Mesenchymal stem cell (in vitro differentiated cells and primary cell): ENCODE measurements at regions not wholly inside any gene's neighbourhood (a gene's known extent, or its start where the extent isn't known, plus 50 kb on each side); places are given as distances from the start of the nearest gene placed in this dataset.
A peak's percentile ranks its signal among the peaks of the same experiment; 100 is the strongest.

Experiments
- DNase-seq: peaks from one replicate; pipeline ENCODE4 v3.0.0-alpha.2; 2013
- H2AFZ ChIP-seq: one replicate; pipeline ENCODE4 v1.6.1; 2013; ENCODE audit warnings: low read depth, mild to moderate bottlenecking, control low read depth, inconsistent platforms, low read length, moderate library complexity
- H2AK5ac ChIP-seq: 2 replicates; pipeline ENCODE4 v1.6.1; 2013; ENCODE audit warnings: low read length, moderate library complexity, mild to moderate bottlenecking, inconsistent platforms; ENCODE audit not compliant: severe bottlenecking
- H2BK120ac ChIP-seq: one replicate; pipeline ENCODE4 v1.6.1; 2013; ENCODE audit warnings: low read depth, mild to moderate bottlenecking, inconsistent platforms, low read length, moderate library complexity
- H2BK12ac ChIP-seq, 2 experiments: one replicate each; pipeline ENCODE4 v1.6.1; 2013; ENCODE audit warnings: inconsistent platforms in 2 of 2, low read length in 2 of 2, mild to moderate bottlenecking in 2 of 2, moderate library complexity in 2 of 2, control low read depth in 1 of 2
- H2BK15ac ChIP-seq: one replicate; pipeline ENCODE4 v1.6.1; 2013; ENCODE audit warnings: mild to moderate bottlenecking, low read depth, inconsistent platforms; ENCODE audit not compliant: poor library complexity, severe bottlenecking
- H2BK5ac ChIP-seq: 2 replicates; pipeline ENCODE4 v1.6.1; 2013; ENCODE audit warnings: low read depth, mild to moderate bottlenecking, low read length, control low read depth, inconsistent platforms; ENCODE audit not compliant: poor library complexity, severe bottlenecking
- H3K14ac ChIP-seq, 2 experiments: one replicate each; pipeline ENCODE4 v1.6.1; 2013; ENCODE audit warnings: inconsistent platforms in 2 of 2, low read length in 2 of 2, control low read depth in 1 of 2, mild to moderate bottlenecking in 1 of 2, moderate library complexity in 1 of 2
- H3K18ac ChIP-seq, 2 experiments: one replicate each; pipeline ENCODE4 v1.6.1; 2013; ENCODE audit warnings: inconsistent platforms in 2 of 2, low read length in 2 of 2, control low read depth in 1 of 2, low read depth in 1 of 2, mild to moderate bottlenecking in 1 of 2
- H3K23ac ChIP-seq, 2 experiments: one replicate each; pipeline ENCODE4 v1.6.1; 2013; ENCODE audit warnings: inconsistent platforms in 2 of 2, low read length in 2 of 2, mild to moderate bottlenecking in 2 of 2, moderate library complexity in 2 of 2, control low read depth in 1 of 2
- H3K27ac ChIP-seq: 2 replicates; pipeline ENCODE4 v1.5.1; 2013; ENCODE audit warnings: mild to moderate bottlenecking, moderate library complexity, low read length, control low read depth, inconsistent platforms; ENCODE audit not compliant: poor library complexity, severe bottlenecking
- H3K27me3 ChIP-seq, 2 experiments: 2 replicates each; pipeline versions ENCODE4 v1.6.1 to v1.7.0; 2013; ENCODE audit warnings: low read length in 2 of 2, mild to moderate bottlenecking in 2 of 2, moderate library complexity in 2 of 2, control low read depth in 1 of 2, inconsistent platforms in 1 of 2; ENCODE audit not compliant: control insufficient read depth in 1 of 2, insufficient read depth in 1 of 2
- H3K36me3 ChIP-seq, 2 experiments: 2 replicates each; pipeline versions ENCODE4 v1.6.1 to v1.7.0; 2013; ENCODE audit warnings: low read length in 2 of 2, control low read depth in 1 of 2, inconsistent platforms in 1 of 2, low read depth in 1 of 2, mild to moderate bottlenecking in 1 of 2; ENCODE audit not compliant: insufficient read depth in 2 of 2, control insufficient read depth in 1 of 2
- H3K4ac ChIP-seq, 2 experiments: one replicate each; pipeline ENCODE4 v1.6.1; 2013; ENCODE audit warnings: inconsistent platforms in 2 of 2, low read length in 2 of 2, mild to moderate bottlenecking in 2 of 2, moderate library complexity in 2 of 2, control low read depth in 1 of 2, low read depth in 1 of 2
- H3K4me1 ChIP-seq: 2 replicates; pipeline ENCODE4 v1.6.1; 2013; ENCODE audit warnings: low read depth, low read length, control low read depth; ENCODE audit not compliant: control insufficient read depth, insufficient read depth
- H3K4me2 ChIP-seq: 2 replicates; pipeline ENCODE4 v1.6.1; 2013; ENCODE audit warnings: low read length, mild to moderate bottlenecking, inconsistent platforms; ENCODE audit not compliant: poor library complexity, severe bottlenecking
- H3K4me3 ChIP-seq, 2 experiments: 2 replicates each; pipeline versions ENCODE4 v1.5.1 to v1.7.0; 2013; ENCODE audit warnings: low read length in 2 of 2, mild to moderate bottlenecking in 2 of 2, control low read depth in 1 of 2, low read depth in 1 of 2; ENCODE audit not compliant: insufficient read depth in 1 of 2
- H3K79me1 ChIP-seq: replicated peaks from 2 replicates; pipeline ENCODE4 v1.6.1; 2013; ENCODE audit warnings: mild to moderate bottlenecking, control low read depth, low read length, inconsistent platforms; ENCODE audit not compliant: poor library complexity, severe bottlenecking
- H3K9ac ChIP-seq: 2 replicates; pipeline ENCODE4 v1.7.0; 2013; ENCODE audit warnings: mild to moderate bottlenecking, low read length, moderate library complexity
- H3K9me3 ChIP-seq: 2 replicates; pipeline ENCODE4 v1.7.0; 2013; ENCODE audit warnings: mild to moderate bottlenecking, low read length; ENCODE audit not compliant: control insufficient read depth
- H4K8ac ChIP-seq: one replicate; pipeline ENCODE4 v1.6.1; 2013; ENCODE audit warnings: inconsistent platforms, mild to moderate bottlenecking, low read length, moderate library complexity
- H4K91ac ChIP-seq: one replicate; pipeline ENCODE4 v1.6.1; 2013; ENCODE audit warnings: mild to moderate bottlenecking, low read length, inconsistent platforms
- whole genome bisulfite sequencing: methylation state at CpG from one replicate; pipeline ENCODE4 v1.1.7; 2013; ENCODE audit warnings: mixed read lengths; 5-methylcytosine and 5-hydroxymethylcytosine counted together

DNA sequence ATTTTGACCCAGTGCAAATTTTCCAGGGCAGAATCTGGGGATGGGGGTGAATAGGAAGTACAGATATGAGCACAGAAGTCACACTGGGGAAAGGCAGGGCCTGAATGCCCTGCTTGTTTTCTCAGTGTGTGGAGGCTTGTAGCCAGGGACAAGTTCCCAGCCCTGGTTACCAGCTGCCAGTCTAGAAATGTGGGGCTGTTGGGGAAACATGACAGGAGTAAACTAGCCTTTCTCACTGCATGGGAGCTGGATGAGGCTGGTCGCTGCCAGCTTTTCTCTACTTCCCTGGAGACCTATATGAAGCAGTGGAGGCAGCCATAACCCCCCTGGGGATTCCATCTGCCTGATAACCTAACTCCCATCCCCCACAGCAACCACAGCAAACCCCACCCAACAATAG is 2267.7 kb downstream of the PCDH9 start:
- H2BK5ac ChIP-seq = no peak overlapping the region
- no peak overlapping the region for H3K9ac ChIP-seq
- no peak overlapping the region for H3K27ac ChIP-seq
- H3K36me3 ChIP-seq = no peaks in the 10 kb centered on the region
- H2BK12ac ChIP-seq = no peak overlapping the region
- H4K91ac ChIP-seq = no peak overlapping the region
- H3K4me3 ChIP-seq = no peak overlapping the region
- H3K23ac ChIP-seq = no peak overlapping the region
- no peaks in the 10 kb centered on the region for H3K79me1 ChIP-seq
- H3K9me3 ChIP-seq = no peaks in the 10 kb centered on the region
- DNase-seq = no peak
- no peak overlapping the region for H3K4me2 ChIP-seq
- H2BK15ac ChIP-seq = no peak overlapping the region
- H2BK120ac ChIP-seq = no peak overlapping the region
- H2AK5ac ChIP-seq = no peak overlapping the region
- H3K27me3 ChIP-seq = no peaks in the 10 kb centered on the region
- H3K4me1 ChIP-seq = no peaks in the 10 kb centered on the region
- no peak overlapping the region for H2AFZ ChIP-seq
- no peak overlapping the region for H4K8ac ChIP-seq
- H3K14ac ChIP-seq = peak overlapping the region in 1 of 2 experiments; percentile 39
- H3K18ac ChIP-seq = no peak overlapping the region
- 82% methylated on average over 1 of the region's 1 CpG for WGBS
- no peak overlapping the region for H3K4ac ChIP-seq

DNA sequence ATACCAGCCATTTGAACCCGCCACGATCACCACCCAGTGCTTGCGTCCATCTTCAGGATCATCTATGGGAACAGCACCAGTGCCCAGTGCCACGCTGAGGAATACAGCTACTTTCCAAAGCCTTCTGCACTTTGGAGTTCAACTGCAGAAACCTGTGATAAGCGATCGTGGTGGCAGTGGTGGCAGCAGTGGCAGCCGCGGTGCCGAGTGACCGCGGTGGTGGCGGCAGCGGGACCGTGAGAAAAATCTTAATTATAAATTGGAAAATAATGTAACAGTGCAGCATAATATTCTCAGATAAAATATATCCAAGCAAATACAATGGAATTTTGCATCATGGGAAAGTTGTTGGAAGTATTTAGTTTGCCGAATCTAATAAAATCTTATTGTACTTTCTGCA is 2270.9 kb downstream of the PCDH9 start:
- Histone ChIP-seq H3K14ac (no peak overlapping the region), H3K27me3 (no peaks in the 10 kb centered on the region), H3K79me1 (no peaks in the 10 kb centered on the region), H4K91ac (no peak overlapping the region), H2BK120ac (no peak overlapping the region), H3K4me3 (no peak overlapping the region), H3K4ac (no peak overlapping the region), H3K18ac (no peak overlapping the region), H2BK5ac (no peak overlapping the region), H3K4me2 (no peak overlapping the region), H3K9me3 (no peaks in the 10 kb centered on the region), H2BK15ac (no peak overlapping the region), H2AK5ac (no peak overlapping the region), H2BK12ac (no peak overlapping the region), H4K8ac (no peak overlapping the region), H3K4me1 (no peaks in the 10 kb centered on the region), H3K27ac (no peak overlapping the region), H3K23ac (no peak overlapping the region), H2AFZ (no peak overlapping the region), H3K9ac (no peak overlapping the region), H3K36me3 (no peaks in the 10 kb centered on the region)
- no peak for DNase-seq
- 98% methylated on average over 6 of the region's 15 CpGs for WGBS

DNA sequence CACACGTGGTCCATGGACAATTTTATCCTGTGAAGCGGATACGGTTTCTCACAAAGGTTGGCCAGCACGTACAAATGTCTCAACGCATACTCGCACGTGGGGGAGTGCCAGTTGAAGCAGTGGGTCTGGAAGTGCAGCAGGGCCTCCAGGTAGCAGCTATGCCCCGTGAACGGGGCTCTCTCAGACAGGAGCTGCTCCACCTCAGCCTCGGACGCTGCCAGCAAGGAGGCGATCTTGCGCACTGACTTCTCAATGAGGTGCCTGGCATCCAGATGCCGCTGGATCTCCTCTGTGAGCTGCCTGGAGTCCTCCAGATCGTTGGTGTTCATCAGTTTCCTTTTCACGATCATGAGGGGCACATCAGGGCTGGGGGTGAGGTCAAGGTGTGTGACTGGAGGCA is 2272.0 kb downstream of the PCDH9 start:
- 97% methylated on average over 16 of the region's 16 CpGs for WGBS
- no peaks in the 10 kb centered on the region for H3K27me3 ChIP-seq

DNA sequence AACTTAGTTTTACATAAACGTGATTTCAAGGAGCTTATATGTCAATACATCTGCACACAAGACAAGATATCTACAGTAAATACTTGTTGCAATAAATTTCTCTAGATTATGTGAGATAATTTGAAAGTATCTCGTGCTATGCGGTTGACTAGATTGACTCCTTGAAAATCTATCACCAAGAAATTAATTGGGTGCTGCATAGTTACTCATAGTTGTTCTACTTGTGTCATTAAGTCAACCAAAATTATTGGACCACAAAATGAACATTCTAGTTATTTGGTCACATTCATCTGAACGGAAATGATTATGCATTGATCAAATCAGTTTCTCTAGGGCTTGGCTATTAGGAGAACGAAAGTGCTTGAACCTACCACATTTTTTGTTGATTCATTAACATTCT is 2291.5 kb downstream of the PCDH9 start:
- H3K14ac ChIP-seq = no peak overlapping the region
- H2BK15ac ChIP-seq = no peak overlapping the region
- no peak overlapping the region for H4K8ac ChIP-seq
- H2BK120ac ChIP-seq = no peak overlapping the region
- no peaks in the 10 kb centered on the region for H3K4me1 ChIP-seq
- H3K23ac ChIP-seq = no peak overlapping the region
- no peak overlapping the region for H3K27ac ChIP-seq
- H3K79me1 ChIP-seq = no peaks in the 10 kb centered on the region
- H3K9me3 ChIP-seq = no peaks in the 10 kb centered on the region
- no peaks in the 10 kb centered on the region for H3K27me3 ChIP-seq
- WGBS = 100% methylated on average over 2 of the region's 5 CpGs
- H3K18ac ChIP-seq = no peak overlapping the region
- H3K4me2 ChIP-seq = no peak overlapping the region
- no peak overlapping the region for H2BK5ac ChIP-seq
- no peak overlapping the region for H3K4ac ChIP-seq
- H2AFZ ChIP-seq = no peak overlapping the region
- H3K36me3 ChIP-seq = no peaks in the 10 kb centered on the region
- no peak overlapping the region for H3K9ac ChIP-seq
- H3K4me3 ChIP-seq = no peak overlapping the region
- DNase-seq = no peak
- H2AK5ac ChIP-seq = no peak overlapping the region
- no peak overlapping the region for H4K91ac ChIP-seq
- no peak overlapping the region for H2BK12ac ChIP-seq

More for the DNA sequence above, 2272.0 kb downstream of the PCDH9 start:
- Histone ChIP-seq H2BK12ac (no peak overlapping the region), H3K4me2 (no peak overlapping the region), H3K14ac (no peak overlapping the region), H4K8ac (no peak overlapping the region), H2BK120ac (no peak overlapping the region), H3K4ac (no peak overlapping the region), H3K4me1 (no peaks in the 10 kb centered on the region), H4K91ac (no peak overlapping the region), H2AK5ac (no peak overlapping the region), H2BK5ac (no peak overlapping the region), H3K23ac (no peak overlapping the region), H3K9me3 (no peaks in the 10 kb centered on the region), H3K27ac (no peak overlapping the region), H3K79me1 (no peaks in the 10 kb centered on the region), H3K9ac (no peak overlapping the region), H3K18ac (no peak overlapping the region), H3K4me3 (no peak overlapping the region), H2AFZ (no peak overlapping the region), H2BK15ac (no peak overlapping the region), H3K36me3 (no peaks in the 10 kb centered on the region)
- DNase-seq = no peak
